Stimulated activated CD4-positive, alpha-beta T cell treated with anti-CD3 and anti-CD28 coated beads, TNF-alpha, amount 100 ng/mL, for 4 hours (primary cell): ENCODE measurements at regions not wholly inside any gene's neighbourhood (a gene's known extent, or its start where the extent isn't known, plus 50 kb on each side); places are given as distances from the start of the nearest gene placed in this dataset.
"Not testable (repeated sequence)": the region's sequence is repeated elsewhere in the genome, so short reads cannot be mapped to it uniquely, and the experiment has no call there.

ENCODE experiments used
- DNase-seq, 3 experiments: peaks; one replicate each; pipeline ENCODE4 v3.0.0-alpha.2; 2020; ENCODE audit warnings: low read depth in 3 of 3

- DNase-seq: no peak
Observed at GRCh38 chr16:13621639-13622038, 298.3 kb upstream of the ERCC4 start.

- DNase-seq: no peak
Observed at GRCh38 chr16:13628156-13628555, 291.8 kb upstream of the ERCC4 start.

GRCh38 chr16:13629704-13630103 is 290.2 kb upstream of the ERCC4 start:
- DNase-seq: no peak

GRCh38 chr16:13630374-13630773 is 289.6 kb upstream of the ERCC4 start:
- DNase-seq: no peak

GRCh38 chr16:13631213-13631767 is 288.7 kb upstream of the ERCC4 start:
- no peak for DNase-seq

GRCh38 chr16:13631916-13632315 is 288.0 kb upstream of the ERCC4 start:
- DNase-seq: no peak

- not testable (repeated sequence) for DNase-seq
Observed at GRCh38 chr16:13632504-13632903, 287.4 kb upstream of the ERCC4 start.

- no peak for DNase-seq
Observed at GRCh38 chr16:13633391-13633861, 286.5 kb upstream of the ERCC4 start.

DNA sequence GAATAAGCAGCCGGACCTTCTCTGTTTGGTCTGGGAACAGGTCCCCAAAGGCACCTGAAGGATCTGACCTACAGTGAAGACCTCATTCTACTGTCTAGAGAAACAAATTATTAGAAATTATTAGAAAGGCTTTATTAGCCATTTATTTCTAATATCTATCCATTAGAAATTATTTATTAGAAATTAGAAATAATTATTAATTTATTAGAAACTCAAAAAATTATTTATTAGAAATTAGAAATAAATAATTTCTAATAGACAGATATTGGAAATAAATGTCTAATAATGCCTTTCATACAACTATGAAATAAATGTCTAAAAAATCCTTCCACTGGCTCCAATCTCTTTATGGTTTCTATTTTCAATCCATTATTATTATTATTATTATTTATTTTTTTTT is 285.7 kb upstream of the ERCC4 start:
- no peak for DNase-seq

DNA sequence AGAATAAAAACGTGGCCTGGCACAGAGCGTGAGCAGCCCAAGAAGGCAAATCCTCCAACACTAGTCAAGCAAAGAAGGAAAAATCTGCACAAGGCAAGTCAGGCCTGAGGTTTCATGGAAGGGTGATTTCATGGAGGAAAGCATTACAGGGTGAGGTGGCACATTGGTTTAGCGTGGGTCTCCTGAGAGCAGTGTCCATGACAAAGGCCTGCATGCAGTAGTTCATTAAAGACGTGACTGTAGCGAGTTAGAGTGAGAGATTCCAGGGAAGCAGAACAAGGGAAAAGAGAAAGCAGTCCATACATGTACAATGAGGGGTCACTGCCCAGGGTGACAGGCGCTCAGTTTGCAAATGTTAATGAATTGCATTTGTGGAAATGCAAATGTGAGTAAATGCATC is 285.0 kb upstream of the ERCC4 start:
- DNase-seq: no peak

DNA sequence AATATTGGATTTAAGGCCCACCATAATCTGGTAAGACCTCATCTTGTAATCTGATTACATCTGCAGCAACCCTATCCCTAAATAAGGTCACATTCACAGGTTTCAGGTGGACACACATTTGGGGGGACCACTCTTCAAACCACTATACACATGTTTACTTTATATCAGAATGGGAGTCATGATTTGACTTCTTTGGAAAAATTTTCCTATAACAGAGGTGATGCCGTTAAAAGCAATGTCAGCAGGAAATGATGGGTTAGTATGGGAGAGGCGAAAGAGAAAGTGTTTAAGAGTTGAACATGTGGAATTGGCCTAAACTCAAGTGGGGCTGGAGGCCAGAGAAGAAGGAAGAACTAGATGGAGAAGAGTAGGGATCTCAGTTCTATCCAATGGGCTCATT is 281.7 kb upstream of the ERCC4 start:
- no peak for DNase-seq

DNA sequence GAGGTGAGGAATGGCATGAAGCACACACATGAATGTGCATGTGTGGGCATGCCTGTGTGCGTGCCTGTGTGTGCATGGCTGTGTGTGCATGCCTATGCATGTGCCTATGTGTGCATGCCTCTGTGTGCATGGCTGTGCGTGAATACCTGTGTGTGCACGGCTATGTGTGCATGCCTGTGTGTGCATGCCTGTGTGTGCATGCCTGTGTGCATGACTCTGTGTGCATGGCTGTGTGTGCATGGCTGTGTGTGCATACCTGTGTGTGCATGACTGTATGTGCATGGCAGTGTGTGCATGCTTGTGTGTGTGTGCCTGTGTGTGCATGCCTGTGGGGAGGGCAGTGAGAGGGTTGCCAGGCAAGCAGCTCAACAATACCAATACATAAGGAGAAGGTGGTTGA is 276.5 kb upstream of the ERCC4 start:
- no peak for DNase-seq

- DNase-seq: no peak
Observed at GRCh38 chr16:13645601-13646245, 274.2 kb upstream of the ERCC4 start.

DNA sequence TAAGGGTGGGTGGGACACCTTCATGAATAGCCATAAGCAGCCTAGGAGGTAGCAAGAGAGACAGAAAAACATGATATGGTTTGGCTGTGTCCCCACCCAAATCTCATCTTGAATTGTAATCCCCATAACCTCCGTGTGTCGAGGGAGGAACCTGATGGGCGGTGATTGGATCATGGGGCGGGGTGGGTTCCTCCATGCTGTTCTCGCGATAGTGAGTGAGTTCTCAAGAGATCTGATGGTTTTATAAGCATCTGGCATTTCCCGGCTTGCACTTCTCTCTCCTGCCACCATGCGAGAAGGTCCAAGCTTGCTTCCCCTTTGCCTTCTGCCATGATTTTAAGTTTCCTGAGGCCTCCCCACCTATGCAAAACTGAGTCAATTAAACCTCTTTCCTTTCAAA is 259.1 kb upstream of the ERCC4 start:
- DNase-seq: no peak

DNA sequence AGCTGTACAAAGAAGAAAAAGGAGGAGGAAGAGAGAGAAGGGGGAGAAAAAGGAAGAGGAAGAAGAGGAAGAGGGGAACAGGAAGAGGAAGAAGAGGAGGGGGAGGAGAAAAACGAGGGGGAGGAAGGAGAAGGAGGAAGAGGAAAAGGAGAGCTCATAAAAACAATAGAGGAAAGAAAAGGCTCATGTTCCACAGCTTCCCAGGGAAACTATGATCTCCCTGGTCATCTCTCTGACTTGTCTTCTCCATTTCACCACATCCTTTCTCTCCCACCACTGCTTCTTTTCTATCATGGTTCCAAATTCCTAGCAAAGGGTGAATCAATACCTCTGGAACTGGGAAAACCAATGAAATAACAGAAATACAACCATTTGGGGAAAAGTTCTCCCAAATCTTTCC is 254.1 kb upstream of the ERCC4 start:
- no peak for DNase-seq

- no peak for DNase-seq
Observed at GRCh38 chr16:13672196-13672595, 247.8 kb upstream of the ERCC4 start.

GRCh38 chr16:13680021-13680889 is 239.7 kb upstream of the ERCC4 start:
- no peak for DNase-seq

DNA sequence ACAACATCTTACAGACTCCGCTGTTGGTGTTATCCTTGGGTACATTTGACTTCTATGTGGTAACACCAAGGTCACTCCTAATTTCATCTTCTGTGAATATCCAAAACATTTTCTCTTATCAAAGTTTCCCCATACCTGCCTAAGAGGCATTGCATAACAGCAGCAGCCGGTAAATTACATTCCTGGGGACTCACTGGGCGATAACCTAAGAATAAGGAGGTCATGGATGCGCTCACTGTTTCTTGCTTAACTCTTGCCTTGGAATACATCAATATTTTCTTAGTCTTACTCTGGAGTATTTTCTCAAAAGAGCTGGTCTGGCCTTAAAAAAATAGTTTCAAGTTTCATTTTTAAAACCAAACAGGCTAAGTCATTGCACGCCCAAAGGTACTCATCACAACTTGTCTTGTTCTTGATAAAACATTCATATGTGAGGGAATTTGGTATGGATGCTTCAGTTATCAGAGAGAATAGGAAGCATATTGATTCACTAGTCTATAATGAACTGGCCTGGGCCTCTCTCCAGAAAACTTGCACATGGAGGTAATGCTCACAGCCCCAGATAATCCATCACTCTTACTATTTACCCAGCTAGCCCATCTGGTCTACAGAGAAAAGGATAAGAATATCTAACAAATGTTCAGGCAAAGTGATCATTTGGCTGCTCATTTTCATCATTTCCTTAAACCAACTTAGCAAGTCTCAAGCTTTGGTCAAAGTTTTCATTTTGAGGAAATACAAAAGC is 235.0 kb upstream of the ERCC4 start:
- DNase-seq: no peak

DNA sequence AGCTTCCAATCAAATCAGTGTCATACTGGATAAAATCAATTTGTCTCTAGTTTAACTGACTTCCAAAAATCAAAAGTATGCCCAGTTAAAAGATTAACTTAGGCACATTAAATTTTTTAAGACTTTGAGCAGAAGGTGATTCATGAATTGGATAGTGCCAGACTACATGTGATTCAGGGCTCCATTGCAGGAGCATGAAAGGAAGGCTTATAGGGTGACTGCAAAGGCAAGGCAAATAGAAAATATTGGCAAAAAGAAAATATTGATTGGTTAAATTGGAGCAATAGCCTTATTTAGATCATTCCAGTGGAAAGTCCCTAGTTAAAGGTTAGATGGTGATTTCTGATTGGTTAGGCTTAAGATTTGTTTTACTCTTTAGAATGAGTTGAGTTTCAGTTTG is 223.9 kb upstream of the ERCC4 start:
- DNase-seq: no peak

DNA sequence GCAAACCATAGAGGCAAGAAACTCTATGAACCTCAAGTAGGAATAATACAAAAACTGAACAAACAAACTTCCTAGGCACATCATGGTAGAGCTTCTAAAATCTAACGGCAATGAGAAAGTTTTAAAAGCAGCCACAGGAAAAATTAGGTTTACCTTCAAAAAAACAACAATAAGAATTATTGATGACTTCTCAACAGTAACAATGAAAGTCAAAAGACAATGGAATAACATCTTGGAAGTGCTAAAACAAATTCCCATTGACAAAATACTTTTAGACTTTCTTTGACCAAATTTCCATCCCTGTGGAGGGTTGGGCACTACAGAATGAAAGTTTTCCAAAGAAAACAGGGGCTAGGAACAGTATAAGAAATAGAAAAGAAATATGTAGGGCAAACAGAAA is 222.9 kb upstream of the ERCC4 start:
- no peak for DNase-seq

GRCh38 chr16:13697568-13697967 is 222.4 kb upstream of the ERCC4 start:
- DNase-seq: no peak

- no peak for DNase-seq
Observed at GRCh38 chr16:13702614-13703013, 217.3 kb upstream of the ERCC4 start.
